Loucy (cell line): ENCODE measurements at regions not wholly inside any gene's neighbourhood (a gene's known extent, or its start where the extent isn't known, plus 50 kb on each side); places are given as distances from the start of the nearest gene placed in this dataset.

Source experiments
- EZH2phosphoT487 ChIP-seq: fragments of 200-600 bp; IDR thresholded peaks from 2 replicates; pipeline ENCODE4 v1.6.1; 2018; ENCODE audit warnings: antibody characterized with exemption, mild to moderate bottlenecking, moderate library complexity, borderline replicate concordance
- TF ChIP-seq, protein P1 (sequence below): fragments of 200-600 bp; sonication (generic); conservative IDR thresholded peaks from 2 replicates; pipeline ENCODE4 v1.5.1; 2014; ENCODE audit warnings: mild to moderate bottlenecking, antibody characterized with exemption, low read length

DNA sequence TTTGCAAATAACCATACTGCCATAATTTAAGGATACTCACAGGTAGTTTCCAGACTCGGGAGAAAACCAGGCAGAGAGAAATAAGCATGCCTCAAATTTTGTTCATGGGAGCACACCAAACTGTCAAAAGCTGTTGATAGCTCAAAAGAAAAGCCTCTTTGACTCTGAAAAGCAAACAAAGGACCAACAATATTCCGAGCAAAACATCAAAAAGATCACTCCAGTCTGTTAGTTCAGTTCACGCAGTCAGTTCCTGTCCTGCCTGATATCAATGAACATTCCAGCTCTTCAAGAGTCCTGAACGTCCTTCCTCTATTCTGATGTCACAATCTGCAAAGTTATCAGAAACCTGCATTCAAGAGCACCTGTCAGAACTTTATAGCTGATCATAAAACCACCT lies 78.7 kb downstream of the RRM2 start:
- TF ChIP-seq, protein P1, sequence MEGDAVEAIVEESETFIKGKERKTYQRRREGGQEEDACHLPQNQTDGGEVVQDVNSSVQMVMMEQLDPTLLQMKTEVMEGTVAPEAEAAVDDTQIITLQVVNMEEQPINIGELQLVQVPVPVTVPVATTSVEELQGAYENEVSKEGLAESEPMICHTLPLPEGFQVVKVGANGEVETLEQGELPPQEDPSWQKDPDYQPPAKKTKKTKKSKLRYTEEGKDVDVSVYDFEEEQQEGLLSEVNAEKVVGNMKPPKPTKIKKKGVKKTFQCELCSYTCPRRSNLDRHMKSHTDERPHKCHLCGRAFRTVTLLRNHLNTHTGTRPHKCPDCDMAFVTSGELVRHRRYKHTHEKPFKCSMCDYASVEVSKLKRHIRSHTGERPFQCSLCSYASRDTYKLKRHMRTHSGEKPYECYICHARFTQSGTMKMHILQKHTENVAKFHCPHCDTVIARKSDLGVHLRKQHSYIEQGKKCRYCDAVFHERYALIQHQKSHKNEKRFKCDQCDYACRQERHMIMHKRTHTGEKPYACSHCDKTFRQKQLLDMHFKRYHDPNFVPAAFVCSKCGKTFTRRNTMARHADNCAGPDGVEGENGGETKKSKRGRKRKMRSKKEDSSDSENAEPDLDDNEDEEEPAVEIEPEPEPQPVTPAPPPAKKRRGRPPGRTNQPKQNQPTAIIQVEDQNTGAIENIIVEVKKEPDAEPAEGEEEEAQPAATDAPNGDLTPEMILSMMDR, result no peak
- TF ChIP-seq EZH2phosphoT487, result no peak
